ENCODE measurements at regions not wholly inside any gene's neighbourhood (a gene's known extent, or its start where the extent isn't known, plus 50 kb on each side); places are given as distances from the start of the nearest gene placed in this dataset.

DNA sequence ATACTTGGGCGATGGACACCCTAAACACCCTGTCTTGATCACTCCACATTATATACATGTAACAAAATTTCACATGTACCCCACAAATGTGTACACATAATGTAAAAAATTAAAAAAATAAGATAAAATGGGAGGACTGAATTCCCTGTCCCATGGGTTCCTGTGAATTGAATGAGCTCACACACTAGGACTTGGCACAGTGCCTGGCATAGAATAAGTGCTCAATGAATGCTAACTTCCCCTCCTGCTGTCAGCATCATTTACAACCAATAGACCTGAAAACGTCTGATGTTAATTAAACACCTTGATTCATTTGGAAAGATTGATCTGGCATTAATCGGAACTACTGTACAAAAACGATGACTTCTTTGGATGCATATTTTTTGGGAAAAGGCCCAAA is 117.3 kb upstream of the ZNF438 start:
- ATAC-seq (ENCODE audit: poor library complexity) (no peak), DNase-seq (no peak)
- TF ChIP-seq, protein P1, sequence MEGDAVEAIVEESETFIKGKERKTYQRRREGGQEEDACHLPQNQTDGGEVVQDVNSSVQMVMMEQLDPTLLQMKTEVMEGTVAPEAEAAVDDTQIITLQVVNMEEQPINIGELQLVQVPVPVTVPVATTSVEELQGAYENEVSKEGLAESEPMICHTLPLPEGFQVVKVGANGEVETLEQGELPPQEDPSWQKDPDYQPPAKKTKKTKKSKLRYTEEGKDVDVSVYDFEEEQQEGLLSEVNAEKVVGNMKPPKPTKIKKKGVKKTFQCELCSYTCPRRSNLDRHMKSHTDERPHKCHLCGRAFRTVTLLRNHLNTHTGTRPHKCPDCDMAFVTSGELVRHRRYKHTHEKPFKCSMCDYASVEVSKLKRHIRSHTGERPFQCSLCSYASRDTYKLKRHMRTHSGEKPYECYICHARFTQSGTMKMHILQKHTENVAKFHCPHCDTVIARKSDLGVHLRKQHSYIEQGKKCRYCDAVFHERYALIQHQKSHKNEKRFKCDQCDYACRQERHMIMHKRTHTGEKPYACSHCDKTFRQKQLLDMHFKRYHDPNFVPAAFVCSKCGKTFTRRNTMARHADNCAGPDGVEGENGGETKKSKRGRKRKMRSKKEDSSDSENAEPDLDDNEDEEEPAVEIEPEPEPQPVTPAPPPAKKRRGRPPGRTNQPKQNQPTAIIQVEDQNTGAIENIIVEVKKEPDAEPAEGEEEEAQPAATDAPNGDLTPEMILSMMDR (IDR thresholded peaks at IDR 0.05), result no peak
- no peaks in the 10 kb centered on the region for H3K36me3 ChIP-seq (ENCODE audit: insufficient read depth, low read length)
- Mint-ChIP-seq H3K4me3 (no peak overlapping the region), H3K9me3 (peaks cover under 1% of the 10 kb centered on the region), H3K27me3 (peaks cover 8% of the 10 kb centered on the region), H3K36me3 (ENCODE audit: low read depth) (no peaks in the 10 kb centered on the region), H3K4me1 (ENCODE audit: low read depth) (peaks cover 17% of the 10 kb centered on the region), H3K27ac (no peak overlapping the region)
- POLR2A ChIA-PET, result no interaction called here
- H3K27me3 ChIP-seq (ENCODE audit: control insufficient read depth in 1 of 2, insufficient read depth in 2 of 2, low read length in 2 of 2), result no peaks in the 10 kb centered on the region
- H3K4me3 ChIP-seq (ENCODE audit: low read length), result no peak overlapping the region
- peaks cover 9% of the 10 kb centered on the region for H3K4me1 ChIP-seq (ENCODE audit: insufficient read depth, low read length)
- no peak overlapping the region for H3K27ac ChIP-seq (ENCODE audit: low read depth in 1 of 2, low read length in 2 of 2)
- intact Hi-C loops (cut with DNase I, micrococcal nuclease), result no loop called here
- H3K9me3 ChIP-seq (ENCODE audit: control insufficient read depth in 1 of 2, insufficient read depth in 1 of 2, low read length in 2 of 2), result no peaks in the 10 kb centered on the region
- CTCF ChIA-PET, result no interaction called here

- Mint-ChIP-seq H3K4me1 (ENCODE audit: low read depth) (peaks cover 27% of the 10 kb centered on the region), H3K9me3 (peaks cover 2% of the 10 kb centered on the region), H3K4me3 (no peak overlapping the region), H3K27me3 (peaks cover 8% of the 10 kb centered on the region), H3K36me3 (ENCODE audit: low read depth) (no peaks in the 10 kb centered on the region), H3K27ac (no peak overlapping the region)
- CTCF ChIA-PET, result no interaction called here
- Histone ChIP-seq H3K9me3 (ENCODE audit: control insufficient read depth in 1 of 2, insufficient read depth in 1 of 2, low read length in 2 of 2) (no peaks in the 10 kb centered on the region), H3K27me3 (ENCODE audit: control insufficient read depth in 1 of 2, insufficient read depth in 2 of 2, low read length in 2 of 2) (no peaks in the 10 kb centered on the region), H3K4me1 (ENCODE audit: insufficient read depth, low read length) (peaks cover 9% of the 10 kb centered on the region), H3K4me3 (ENCODE audit: low read length) (no peak overlapping the region), H3K36me3 (ENCODE audit: insufficient read depth, low read length) (no peaks in the 10 kb centered on the region), H3K27ac (ENCODE audit: low read depth in 1 of 2, low read length in 2 of 2) (no peak overlapping the region)
- TF ChIP-seq, protein P1 (IDR thresholded peaks at IDR 0.05), result no peak
- ATAC-seq (ENCODE audit: poor library complexity) (no peak), DNase-seq (no peak)
- POLR2A ChIA-PET, result no interaction called here
- intact Hi-C loops (cut with DNase I, micrococcal nuclease), result no loop called here
These were observed 118.3 kb upstream of the ZNF438 start for GRCh38 chr10:31149835-31150512.

- H3K4me3 Mint-ChIP-seq, result no peak overlapping the region
- H3K36me3 Mint-ChIP-seq (ENCODE audit: low read depth), result no peaks in the 10 kb centered on the region
- Histone ChIP-seq H3K4me1 (ENCODE audit: insufficient read depth, low read length) (peaks cover 4% of the 10 kb centered on the region), H3K27ac (ENCODE audit: low read depth in 1 of 2, low read length in 2 of 2) (no peak overlapping the region), H3K9me3 (ENCODE audit: control insufficient read depth in 1 of 2, insufficient read depth in 1 of 2, low read length in 2 of 2) (no peaks in the 10 kb centered on the region), H3K36me3 (ENCODE audit: insufficient read depth, low read length) (no peaks in the 10 kb centered on the region), H3K4me3 (ENCODE audit: low read length) (no peak overlapping the region), H3K27me3 (ENCODE audit: control insufficient read depth in 1 of 2, insufficient read depth in 2 of 2, low read length in 2 of 2) (no peaks in the 10 kb centered on the region)
- peaks cover 4% of the 10 kb centered on the region for H3K27me3 Mint-ChIP-seq
- peaks cover 2% of the 10 kb centered on the region for H3K9me3 Mint-ChIP-seq
- POLR2A ChIA-PET, result no interaction called here
- no peak for DNase-seq
- CTCF ChIA-PET, result no interaction called here
- H3K4me1 Mint-ChIP-seq (ENCODE audit: low read depth), result peaks cover 26% of the 10 kb centered on the region
- no peak for ATAC-seq (ENCODE audit: poor library complexity)
- no peak overlapping the region for H3K27ac Mint-ChIP-seq
- intact Hi-C loops (cut with DNase I, micrococcal nuclease), result no loop called here
- TF ChIP-seq, protein P1 (IDR thresholded peaks at IDR 0.05), result no peak
These were observed 119.6 kb upstream of the ZNF438 start for GRCh38 chr10:31151301-31151700.
